ENCODE measurements at regions not wholly inside any gene's neighbourhood (a gene's known extent, or its start where the extent isn't known, plus 50 kb on each side); places are given as distances from the start of the nearest gene placed in this dataset.

DNA sequence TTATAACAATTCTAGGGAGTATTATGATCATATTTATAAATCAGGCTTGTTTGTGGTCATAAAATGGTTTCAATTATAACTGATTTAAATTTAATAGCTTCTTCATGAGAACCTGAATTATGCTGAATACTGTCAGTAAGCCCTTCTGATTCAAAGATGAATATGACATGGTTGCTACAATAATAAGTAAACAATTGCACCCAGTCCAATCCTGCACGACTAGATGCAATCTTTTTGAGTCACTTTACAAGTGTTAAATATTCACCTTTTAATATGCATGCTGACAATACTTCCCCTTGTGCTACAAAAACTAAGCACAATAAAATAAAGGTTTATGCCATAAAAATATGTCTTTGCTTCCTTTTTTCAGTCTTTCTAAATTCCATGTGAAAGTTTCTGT is 325.2 kb downstream of the KCNJ3 start:
- intact Hi-C loops (cut with micrococcal nuclease), result no loop called here
- ATAC-seq (ENCODE audit: low read depth) (no peak), DNase-seq (no peak)
- Histone ChIP-seq H3K4me3 (ENCODE audit: control extremely low read depth in 1 of 5, extremely low read depth in 1 of 5, insufficient read depth in 1 of 5, low read depth in 2 of 5, low read length in 4 of 5) (no peak overlapping the region), H3K4me2 (replicated peaks; ENCODE audit: low read depth, low read length, poor library complexity, severe bottlenecking) (no peak overlapping the region), H3K27me3 (replicated peaks in 1 of 4; ENCODE audit: control extremely low read depth in 1 of 4, control insufficient read depth in 3 of 4, insufficient read depth in 4 of 4, low read length in 3 of 4) (no peaks in the 10 kb centered on the region), H3K79me2 (ENCODE audit: control insufficient read depth, insufficient read depth, low read length) (no peaks in the 10 kb centered on the region), H3K27ac (ENCODE audit: low read length in 2 of 2) (no peak overlapping the region), H3K9ac (ENCODE audit: low read length) (no peak overlapping the region), H3K36me3 (replicated peaks in 1 of 2; ENCODE audit: control extremely low read depth in 1 of 2, control insufficient read depth in 1 of 2, extremely low read depth in 1 of 2, insufficient read depth in 2 of 2, low read length in 1 of 2) (no peaks in the 10 kb centered on the region), H3K9me3 (ENCODE audit: control extremely low read depth in 1 of 3, control insufficient read depth in 2 of 3, insufficient read depth in 1 of 3, low read length in 2 of 3) (no peaks in the 10 kb centered on the region), H2AFZ (ENCODE audit: insufficient read depth, low read depth, low read length, poor library complexity, severe bottlenecking) (no peak overlapping the region), H4K20me1 (ENCODE audit: control insufficient read depth, insufficient read depth, low read length, poor library complexity, severe bottlenecking) (no peaks in the 10 kb centered on the region), H3K4me1 (ENCODE audit: control insufficient read depth in 2 of 2, insufficient read depth in 2 of 2, low read length in 2 of 2) (no peaks in the 10 kb centered on the region)
- ChIA-PET CTCF (no interaction called here), POLR2A (no interaction called here)
- Mint-ChIP-seq H3K4me1 (no peaks in the 10 kb centered on the region), H3K27ac (no peak overlapping the region), H3K4me3 (no peak overlapping the region), H3K9me3 (ENCODE audit: insufficient read depth) (no peaks in the 10 kb centered on the region), H3K27me3 (no peaks in the 10 kb centered on the region)
- TF ChIP-seq, protein P1, sequence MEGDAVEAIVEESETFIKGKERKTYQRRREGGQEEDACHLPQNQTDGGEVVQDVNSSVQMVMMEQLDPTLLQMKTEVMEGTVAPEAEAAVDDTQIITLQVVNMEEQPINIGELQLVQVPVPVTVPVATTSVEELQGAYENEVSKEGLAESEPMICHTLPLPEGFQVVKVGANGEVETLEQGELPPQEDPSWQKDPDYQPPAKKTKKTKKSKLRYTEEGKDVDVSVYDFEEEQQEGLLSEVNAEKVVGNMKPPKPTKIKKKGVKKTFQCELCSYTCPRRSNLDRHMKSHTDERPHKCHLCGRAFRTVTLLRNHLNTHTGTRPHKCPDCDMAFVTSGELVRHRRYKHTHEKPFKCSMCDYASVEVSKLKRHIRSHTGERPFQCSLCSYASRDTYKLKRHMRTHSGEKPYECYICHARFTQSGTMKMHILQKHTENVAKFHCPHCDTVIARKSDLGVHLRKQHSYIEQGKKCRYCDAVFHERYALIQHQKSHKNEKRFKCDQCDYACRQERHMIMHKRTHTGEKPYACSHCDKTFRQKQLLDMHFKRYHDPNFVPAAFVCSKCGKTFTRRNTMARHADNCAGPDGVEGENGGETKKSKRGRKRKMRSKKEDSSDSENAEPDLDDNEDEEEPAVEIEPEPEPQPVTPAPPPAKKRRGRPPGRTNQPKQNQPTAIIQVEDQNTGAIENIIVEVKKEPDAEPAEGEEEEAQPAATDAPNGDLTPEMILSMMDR (IDR thresholded peaks at IDR 0.05), result no peak
- TF ChIP-seq EZH2 (IDR thresholded peaks at IDR 0.05; ENCODE audit: borderline replicate concordance, insufficient read depth, low read depth, low read length, poor library complexity, severe bottlenecking), result no peak
- WGBS (ENCODE audit: insufficient coverage), result 86% methylated on average over 1 of the region's 1 CpG

GRCh38 chr2:155022531-155022930 is 324.0 kb downstream of the KCNJ3 start:
- CTCF ChIA-PET, result no interaction called here
- Histone ChIP-seq H3K4me3 (ENCODE audit: control extremely low read depth in 1 of 5, extremely low read depth in 1 of 5, insufficient read depth in 1 of 5, low read depth in 2 of 5, low read length in 4 of 5) (no peak overlapping the region), H4K20me1 (ENCODE audit: control insufficient read depth, insufficient read depth, low read length, poor library complexity, severe bottlenecking) (no peaks in the 10 kb centered on the region), H2AFZ (ENCODE audit: insufficient read depth, low read depth, low read length, poor library complexity, severe bottlenecking) (no peak overlapping the region), H3K36me3 (replicated peaks in 1 of 2; ENCODE audit: control extremely low read depth in 1 of 2, control insufficient read depth in 1 of 2, extremely low read depth in 1 of 2, insufficient read depth in 2 of 2, low read length in 1 of 2) (no peaks in the 10 kb centered on the region), H3K79me2 (ENCODE audit: control insufficient read depth, insufficient read depth, low read length) (no peaks in the 10 kb centered on the region), H3K4me1 (ENCODE audit: control insufficient read depth in 2 of 2, insufficient read depth in 2 of 2, low read length in 2 of 2) (no peaks in the 10 kb centered on the region), H3K27ac (ENCODE audit: low read length in 2 of 2) (no peak overlapping the region), H3K9ac (ENCODE audit: low read length) (no peak overlapping the region), H3K9me3 (ENCODE audit: control extremely low read depth in 1 of 3, control insufficient read depth in 2 of 3, insufficient read depth in 1 of 3, low read length in 2 of 3) (no peaks in the 10 kb centered on the region), H3K27me3 (replicated peaks in 1 of 4; ENCODE audit: control extremely low read depth in 1 of 4, control insufficient read depth in 3 of 4, insufficient read depth in 4 of 4, low read length in 3 of 4) (no peaks in the 10 kb centered on the region), H3K4me2 (replicated peaks; ENCODE audit: low read depth, low read length, poor library complexity, severe bottlenecking) (no peak overlapping the region)
- intact Hi-C loops (cut with micrococcal nuclease), result no loop called here
- POLR2A ChIA-PET, result no interaction called here
- Mint-ChIP-seq H3K9me3 (ENCODE audit: insufficient read depth) (no peaks in the 10 kb centered on the region), H3K4me1 (no peaks in the 10 kb centered on the region), H3K27me3 (no peaks in the 10 kb centered on the region), H3K27ac (no peak overlapping the region), H3K4me3 (no peak overlapping the region)
- no peak for ATAC-seq (ENCODE audit: low read depth)
- DNase-seq, result no peak
- TF ChIP-seq EZH2 (IDR thresholded peaks at IDR 0.05; ENCODE audit: borderline replicate concordance, insufficient read depth, low read depth, low read length, poor library complexity, severe bottlenecking), result no peak
- TF ChIP-seq, protein P1 (IDR thresholded peaks at IDR 0.05), result no peak

All from B cell (primary cell).